Gastroesophageal sphincter (tissue), 3 donors: ENCODE measurements at regions not wholly inside any gene's neighbourhood (a gene's known extent, or its start where the extent isn't known, plus 50 kb on each side); places are given as distances from the start of the nearest gene placed in this dataset.

ENCODE experiments used
- CTCF ChIP-seq, 4 experiments: fragments of 200-600 bp in 2 of 4; fragments of 450-650 bp in 2 of 4; sonication (generic) in 1 of 4; IDR thresholded peaks; one replicate each; pipeline ENCODE4 v1.5.1; 2017 to 2019; ENCODE audit warnings: antibody characterized with exemption in 4 of 4, mild to moderate bottlenecking in 2 of 4, moderate library complexity in 2 of 4
- EP300 ChIP-seq: sonication (generic); formaldehyde crosslinking; IDR thresholded peaks from one replicate; pipeline ENCODE4 v1.6.1; 2017; ENCODE audit warnings: antibody characterized with exemption, mild to moderate bottlenecking
- POLR2A ChIP-seq, 2 donors: fragments of 450-650 bp; IDR thresholded peaks; one replicate each; pipeline ENCODE4 v1.6.1; 2017; ENCODE audit warnings: antibody characterized with exemption in 2 of 2, mild to moderate bottlenecking in 2 of 2, moderate library complexity in 1 of 2

- no peak for TF ChIP-seq POLR2A (IDR thresholded peaks at IDR 0.05)
- no peak for TF ChIP-seq CTCF (IDR thresholded peaks at IDR 0.05)
- no peak for TF ChIP-seq EP300
These were observed 408.9 kb downstream of the ADRA2A start for GRCh38 chr10:111485767-111486166.
